Activated CD4-positive, alpha-beta T cell treated with anti-CD3 and anti-CD28 coated beads, Interleukin-2, amount 50 U/mL, for 48 hours (primary cell): ENCODE measurements at regions not wholly inside any gene's neighbourhood (a gene's known extent, or its start where the extent isn't known, plus 50 kb on each side); places are given as distances from the start of the nearest gene placed in this dataset.
"Not testable (repeated sequence)": the region's sequence is repeated elsewhere in the genome, so short reads cannot be mapped to it uniquely, and the experiment has no call there.

Experiments used
- DNase-seq, 2 experiments: peaks; one replicate each; pipeline ENCODE4 v3.0.0-alpha.2; 2020

DNA sequence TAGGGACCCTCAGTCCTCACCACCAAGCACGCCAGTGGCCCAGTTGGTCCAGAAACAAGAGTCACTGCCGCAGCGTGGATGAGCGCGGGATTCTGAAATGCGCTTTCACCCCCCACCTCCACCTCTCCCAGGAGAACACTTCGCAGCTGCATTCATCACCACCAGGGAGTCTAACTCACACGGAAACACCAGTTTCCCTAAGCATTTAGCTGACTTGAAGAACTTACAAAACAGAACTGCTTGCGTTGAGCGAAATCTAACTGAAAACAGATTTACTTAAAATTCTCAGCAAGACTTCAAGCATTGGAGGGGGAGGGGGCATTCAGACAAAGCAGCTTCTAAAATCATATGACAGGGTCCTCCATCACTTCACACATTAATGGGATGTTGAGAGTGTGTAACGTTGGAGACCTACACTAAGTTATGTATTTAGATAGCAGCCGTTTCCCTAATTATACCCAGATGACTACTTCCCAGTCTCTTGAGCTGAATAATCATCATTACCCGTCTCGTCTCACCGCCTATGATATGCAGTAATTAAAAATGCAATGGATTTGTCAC, 258.2 kb upstream of the IRS2 start:
- no peak for DNase-seq

DNA sequence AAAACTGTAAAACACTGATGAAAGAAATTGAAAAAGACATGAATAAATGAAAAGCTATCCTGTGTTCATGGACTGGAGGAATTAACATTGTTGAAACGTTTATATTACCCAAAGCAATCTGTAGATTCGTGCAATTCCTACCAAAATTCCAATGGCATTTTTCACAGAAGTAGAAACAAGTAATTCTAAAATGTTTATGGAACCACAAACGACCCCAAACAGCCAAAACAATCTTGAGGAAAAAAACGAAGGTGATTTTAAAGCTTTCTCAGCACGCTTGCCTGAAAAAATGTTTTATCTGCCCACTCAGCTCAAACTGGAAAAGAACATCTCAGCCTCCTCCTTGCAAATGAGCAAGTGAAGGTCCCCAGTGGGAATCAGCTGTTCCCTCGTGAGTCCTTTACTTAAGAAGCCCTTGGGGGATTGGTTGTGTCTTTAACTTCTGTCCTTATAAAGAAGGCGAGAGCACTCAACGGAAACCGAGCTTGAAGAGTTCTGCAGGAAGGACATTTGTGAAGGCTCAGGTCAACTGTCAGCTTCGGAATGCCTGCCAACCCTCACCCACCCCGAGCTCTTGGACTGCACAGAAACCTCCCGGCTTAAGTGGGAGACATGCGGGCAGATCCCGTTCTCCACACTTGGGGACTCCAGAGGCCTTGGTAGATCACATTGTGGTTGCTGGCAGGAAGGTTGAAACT, 256.0 kb upstream of the IRS2 start:
- DNase-seq, result no peak

DNA sequence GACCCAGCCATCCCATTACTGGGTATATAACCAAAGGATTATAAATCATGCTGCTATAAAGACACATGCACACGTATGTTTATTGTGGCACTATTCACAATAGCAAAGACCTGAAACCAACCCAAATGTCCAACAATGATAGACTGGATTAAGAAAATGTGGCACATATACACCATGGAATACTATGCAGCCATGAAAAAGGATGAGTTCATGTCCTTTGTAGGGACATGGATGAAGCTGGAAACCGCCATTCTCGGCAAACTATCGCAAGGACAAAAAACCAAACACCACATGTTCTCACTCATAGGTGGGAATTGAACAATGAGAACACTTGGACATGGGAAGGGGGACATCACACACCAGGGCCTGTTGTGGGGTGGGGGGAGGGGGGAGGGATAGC, 255.3 kb upstream of the IRS2 start:
- DNase-seq, result not testable (repeated sequence)

DNA sequence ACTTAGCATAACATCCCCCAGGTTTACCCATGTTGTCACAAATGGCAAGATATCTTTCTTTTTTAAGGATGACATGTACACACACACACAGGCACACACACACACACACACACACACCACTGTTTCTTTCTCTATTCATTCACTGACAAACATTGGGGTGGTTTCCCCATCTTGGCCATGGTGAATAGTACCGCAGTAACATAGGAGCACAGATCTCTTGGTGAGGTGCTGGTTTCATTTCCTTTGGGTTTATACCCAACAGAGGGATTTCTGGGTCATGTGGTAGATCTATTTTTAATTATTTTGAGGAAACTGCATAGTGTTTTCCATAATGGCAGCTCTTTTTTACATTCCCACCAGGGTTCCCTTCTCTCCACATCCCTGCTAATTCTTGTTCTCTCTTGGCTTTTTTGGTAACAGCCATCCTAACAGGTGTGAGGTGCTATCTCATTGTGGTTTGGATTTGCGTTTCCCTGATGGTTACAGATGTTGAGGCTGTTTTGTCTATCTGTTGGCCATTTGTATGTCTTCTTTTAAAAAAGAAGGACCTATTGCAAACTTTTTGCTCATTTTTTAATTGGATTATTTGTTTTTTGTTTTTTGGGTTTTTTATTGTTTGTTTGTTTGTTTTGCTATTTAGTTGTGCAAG, 251.7 kb upstream of the IRS2 start:
- no peak for DNase-seq

DNA sequence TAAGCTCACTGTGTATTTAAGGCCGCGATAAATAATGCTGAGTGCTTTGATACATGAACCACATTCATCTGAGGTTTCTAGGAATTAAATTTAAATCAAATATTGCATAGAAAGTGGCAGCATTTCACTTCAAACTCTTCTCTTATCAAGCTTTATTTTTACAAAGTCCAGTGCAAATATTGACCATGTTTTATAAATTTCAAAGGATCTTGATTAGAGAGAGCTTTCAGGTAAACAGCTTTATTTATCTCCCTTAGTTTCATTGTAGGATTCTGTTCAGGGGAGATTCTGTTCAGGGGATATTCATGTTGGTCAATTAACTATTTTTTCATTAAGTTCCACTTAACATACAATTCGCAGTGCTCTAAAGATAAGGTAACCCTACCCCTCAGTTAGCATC, 249.7 kb upstream of the IRS2 start:
- DNase-seq, result no peak

DNA sequence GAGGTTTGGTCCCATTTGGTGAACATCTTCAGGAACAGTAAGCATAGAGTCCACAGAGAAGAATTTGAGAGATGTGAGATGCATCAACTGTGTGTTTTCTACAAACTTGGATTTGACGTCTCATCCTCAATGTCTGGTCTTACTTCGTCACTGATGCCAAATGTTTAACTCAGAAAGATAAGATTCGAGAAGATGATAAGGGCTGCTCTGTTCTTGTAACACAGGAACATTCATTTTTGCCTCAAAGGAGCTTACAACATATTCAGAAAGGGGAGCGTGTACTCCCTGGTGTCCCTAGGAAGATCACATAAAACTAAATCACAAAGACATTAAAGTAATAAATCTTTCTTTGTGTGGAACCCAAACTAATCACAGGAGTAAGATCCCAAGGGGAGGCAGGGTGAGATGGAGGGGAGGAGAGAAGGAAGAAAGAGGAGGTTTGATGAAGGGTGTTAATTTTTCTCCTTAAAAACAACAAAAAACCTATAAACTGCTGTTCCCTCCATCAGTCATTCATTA, 247.7 kb upstream of the IRS2 start:
- DNase-seq, result no peak

DNA sequence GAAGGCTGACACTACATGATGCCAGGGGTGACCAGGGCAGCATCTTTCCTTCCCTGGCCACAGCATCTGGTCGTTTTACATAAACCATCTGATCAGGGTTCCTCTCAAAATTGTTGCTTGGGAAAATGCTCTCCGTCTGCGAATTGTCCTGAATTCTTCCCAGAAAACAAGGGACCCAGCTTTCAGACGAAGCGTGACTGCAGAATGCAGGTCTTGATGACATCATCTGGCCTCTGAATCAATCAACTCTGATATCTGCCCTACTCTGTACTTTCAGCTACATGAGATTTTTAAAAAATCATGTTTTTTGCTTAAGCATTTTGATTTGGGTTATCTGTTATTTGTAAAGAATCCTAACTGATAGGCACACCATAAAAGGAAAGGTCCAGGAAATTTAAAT, 246.6 kb upstream of the IRS2 start:
- DNase-seq, result no peak

DNA sequence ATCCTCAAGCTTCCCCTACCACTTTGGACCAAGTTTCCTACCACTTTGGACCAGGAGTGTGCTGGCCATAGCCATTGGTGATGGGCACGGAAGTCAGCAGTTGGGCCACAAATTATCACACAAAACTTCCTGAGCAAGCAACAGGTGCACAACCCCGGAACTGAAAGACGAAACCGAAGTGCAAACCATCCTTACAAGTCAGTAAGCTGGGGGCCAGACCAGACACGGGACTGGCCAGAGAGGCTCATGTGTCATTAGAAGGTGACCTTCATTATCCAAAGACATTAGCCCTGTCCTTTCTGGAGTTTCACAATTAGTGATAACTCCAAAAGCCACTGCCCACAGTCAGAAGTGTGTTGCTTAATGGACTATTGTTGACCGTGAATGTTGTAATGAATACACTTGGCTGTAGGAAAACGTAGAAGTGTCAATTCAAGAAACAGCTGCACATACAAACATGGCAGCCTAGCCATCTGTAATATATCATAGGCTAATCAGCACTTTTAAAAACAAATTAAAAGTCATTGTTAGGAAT, 244.1 kb upstream of the IRS2 start:
- DNase-seq, result no peak

DNA sequence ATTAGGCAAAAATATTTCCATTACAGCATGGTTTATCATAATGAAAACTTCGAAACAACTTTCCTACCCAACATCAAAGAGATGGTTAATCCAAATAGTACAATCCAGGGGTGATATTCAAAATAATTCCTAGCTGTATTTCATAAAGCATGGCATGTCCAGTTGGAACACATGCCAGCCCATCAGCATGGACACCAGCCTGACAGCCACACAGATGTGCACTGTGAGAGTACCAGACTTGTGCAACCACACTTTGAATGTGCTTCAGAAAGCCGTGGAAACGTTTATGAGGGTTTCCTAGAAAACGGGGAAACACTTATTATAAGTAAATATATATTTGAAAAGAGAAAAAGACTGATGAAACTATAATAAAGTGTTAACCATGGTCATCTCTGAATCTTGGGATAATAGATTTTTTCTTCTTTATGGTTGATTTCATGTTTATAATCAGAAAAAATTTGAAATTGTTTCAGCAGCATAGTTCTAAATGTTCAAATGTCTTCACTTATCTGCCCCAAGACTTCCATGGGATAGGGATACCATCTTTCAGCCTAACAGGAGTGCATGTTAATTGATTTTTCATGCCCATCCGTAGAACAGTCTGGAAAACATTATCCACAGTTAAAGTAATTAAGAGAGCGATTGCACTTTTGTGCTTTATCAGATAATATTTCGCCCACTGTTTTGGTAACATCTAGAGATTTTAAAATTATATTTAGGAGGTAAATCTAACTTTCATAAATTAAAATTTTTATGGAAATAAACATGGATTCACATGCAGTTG, 242.6 kb upstream of the IRS2 start:
- no peak for DNase-seq

DNA sequence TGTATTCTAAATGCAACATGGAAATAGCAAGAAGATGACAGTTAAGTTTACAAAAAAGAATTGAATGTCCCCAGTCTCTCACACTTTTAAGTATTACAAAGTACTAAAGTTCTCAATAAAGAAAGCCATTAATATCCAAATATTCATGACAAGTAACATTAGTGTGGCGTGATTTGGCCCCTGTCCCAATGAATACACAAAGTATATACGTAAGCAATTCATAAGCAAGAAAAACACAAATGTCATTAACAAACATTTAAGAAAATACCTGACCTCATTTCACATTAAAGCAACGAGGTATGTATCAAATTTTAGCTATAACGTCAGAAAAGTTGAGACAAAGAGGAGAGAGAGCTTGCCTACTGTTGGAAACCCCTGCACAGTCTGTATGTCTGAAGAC, 241.9 kb upstream of the IRS2 start:
- DNase-seq, result no peak

DNA sequence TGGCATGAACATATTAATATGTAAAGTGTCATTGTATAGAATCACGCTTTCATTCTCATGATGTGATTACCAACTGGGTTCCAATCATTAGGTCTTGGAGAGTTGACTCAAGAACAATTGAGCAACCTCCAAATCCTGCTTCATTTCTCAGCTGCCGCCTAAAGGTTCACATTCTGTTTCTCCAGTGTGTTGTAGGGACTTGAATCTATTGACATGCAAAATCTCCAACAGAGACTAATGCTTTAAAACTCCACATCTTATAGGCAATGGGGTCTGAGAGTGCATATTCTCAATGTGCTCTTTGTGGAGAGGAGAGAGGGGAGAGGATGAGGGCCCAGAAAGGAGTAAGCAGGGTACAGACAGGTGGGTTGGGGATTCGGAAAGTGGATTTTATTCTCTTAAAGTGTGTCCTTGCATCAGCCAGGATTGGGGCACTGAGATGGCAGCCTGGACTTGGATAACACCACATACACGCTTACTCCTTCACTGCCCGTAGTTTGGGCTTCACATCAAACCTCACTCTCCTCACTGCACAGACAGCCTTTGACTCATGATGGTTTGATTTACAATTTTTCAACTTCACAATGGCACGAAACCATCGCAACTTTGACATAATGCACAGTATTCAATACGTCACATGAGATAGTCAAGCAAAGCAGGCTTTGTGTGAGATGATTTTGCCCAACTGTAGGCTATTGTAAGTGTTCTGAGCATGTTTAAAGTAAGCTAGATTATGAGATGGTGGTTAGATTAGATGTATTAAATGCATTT, 241.3 kb upstream of the IRS2 start:
- DNase-seq, result no peak

DNA sequence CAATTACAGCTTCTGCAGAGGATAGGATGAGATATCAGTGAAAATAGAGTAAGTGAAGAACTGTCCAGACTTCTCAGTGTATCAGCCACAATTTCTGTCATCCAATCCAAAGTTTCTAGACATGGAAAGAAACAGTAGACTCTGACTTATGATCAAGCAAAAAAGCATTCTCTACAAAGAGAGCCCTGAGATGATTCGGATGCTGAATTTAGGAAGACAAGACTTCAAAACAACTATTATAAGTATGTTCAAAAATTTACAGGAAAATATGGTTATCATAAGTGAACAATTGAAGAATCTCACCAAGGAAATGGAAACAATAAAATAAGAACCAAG, 238.2 kb upstream of the IRS2 start:
- no peak for DNase-seq

DNA sequence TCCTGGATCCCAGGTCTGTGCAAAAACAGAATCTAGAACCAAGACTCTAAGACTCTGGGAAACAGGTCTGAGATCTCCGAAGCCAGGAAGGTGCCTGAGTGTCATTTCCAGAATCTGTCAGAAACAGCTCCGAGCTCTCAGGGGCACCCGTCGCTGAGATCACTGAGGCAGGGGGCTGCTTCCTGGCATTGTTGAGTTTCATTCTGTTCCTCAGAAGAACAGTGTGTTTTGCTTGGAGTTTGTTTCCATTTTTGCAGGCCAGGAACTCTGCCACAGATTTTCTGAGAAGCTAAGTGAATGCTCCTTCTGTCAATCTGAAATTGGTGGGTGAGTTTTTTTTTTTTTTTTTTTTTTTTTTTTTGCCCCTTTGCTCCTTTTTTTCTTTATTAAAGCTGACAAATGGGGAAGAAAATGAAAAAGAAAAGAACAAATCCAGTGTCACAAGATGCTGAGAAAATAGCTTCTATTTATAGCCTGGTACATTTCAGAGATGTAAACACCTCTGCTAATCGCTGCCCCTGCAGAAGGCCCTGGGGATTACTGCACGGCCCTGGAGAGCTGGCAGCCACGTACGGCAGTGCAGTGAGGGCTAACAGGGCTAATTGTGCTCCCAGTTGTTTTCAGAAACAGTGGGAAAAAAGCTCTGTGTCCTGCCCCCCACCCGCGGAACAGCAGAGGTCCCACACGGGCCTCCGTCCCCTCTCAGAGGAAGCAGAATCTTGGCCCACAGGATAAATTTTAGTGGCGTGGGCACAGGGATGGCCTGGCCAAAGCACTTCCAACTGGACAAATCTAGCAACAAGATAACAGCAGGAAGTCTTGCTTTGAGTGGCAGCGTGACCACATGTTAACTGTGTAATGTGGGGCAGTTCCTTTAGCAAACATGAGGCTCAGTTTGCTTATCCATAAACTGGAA, 237.6 kb upstream of the IRS2 start:
- DNase-seq, result no peak

DNA sequence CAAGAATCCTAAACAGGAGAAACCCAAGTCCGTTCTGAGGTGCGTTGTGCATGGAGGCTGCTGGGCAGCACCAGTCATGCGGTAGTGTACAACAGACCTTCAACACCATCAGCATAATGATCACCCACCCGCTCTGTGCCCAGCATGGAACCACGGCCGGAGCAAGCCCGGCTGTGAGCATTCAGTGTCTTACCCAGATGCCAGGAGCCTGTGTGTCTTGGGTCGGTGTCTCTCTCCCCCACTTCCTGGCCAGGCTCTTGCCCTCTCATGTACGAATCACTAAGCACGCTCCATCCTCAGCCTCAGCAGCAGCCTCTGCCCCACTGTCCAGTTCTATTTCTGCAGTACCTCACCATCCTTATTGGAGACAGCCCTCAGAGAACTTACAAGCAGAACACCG, 231.6 kb upstream of the IRS2 start:
- no peak for DNase-seq

DNA sequence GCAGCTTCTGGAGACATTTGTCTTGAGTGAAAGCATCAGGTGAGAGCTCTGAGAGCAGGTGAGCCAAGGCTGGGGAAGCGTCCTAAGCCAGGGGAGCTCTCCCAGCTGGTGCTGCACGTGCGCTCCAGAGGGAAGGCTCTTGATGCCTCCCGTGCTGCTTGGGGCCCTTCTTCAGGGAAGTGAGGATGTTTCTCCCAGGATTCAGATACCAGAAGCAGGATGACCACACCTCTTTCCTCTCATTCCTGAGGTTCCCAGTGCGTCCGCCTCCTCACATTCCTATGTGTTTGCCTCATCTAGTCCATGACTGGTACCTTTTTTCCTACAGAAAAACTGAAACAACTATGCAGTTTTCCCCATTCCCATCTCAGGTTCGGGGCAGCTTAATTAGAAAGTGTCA, 231.0 kb upstream of the IRS2 start:
- no peak for DNase-seq

DNA sequence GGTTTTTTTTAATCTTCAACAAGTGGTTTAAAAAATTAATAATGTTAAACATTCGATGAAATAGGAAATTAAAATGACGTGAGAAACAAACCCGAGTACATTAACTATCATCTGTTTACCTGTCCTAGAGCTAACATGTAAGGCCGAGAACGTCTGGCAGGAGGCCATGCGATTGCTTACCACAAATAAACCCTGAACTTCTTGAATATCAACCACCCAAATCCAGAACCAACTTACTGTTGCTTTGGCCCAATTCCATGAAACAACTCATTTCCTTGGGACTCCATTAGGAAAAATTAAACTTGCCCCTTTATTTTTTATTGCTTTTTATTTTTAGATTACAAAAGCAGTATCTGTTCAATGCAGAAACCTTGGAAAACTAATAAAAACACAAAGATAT, 228.9 kb upstream of the IRS2 start:
- no peak for DNase-seq

DNA sequence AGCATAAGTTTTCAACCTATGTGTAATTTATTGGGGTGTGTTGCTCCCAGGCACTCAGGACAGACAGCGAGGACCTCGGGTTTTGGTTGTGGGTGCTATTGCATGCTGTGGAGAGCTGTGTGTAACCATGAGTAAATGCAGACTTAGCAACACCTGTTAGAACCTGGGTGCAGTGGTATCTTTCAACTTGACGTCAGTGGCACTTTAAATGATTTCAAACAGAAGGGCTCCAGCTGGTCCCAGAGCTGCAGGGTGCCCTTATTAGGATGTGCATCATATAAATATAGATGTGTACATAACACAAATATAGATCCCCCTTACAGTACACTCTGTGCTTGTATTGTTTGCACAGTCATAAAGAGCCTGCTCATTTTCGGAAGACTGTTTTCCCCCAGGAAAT, 228.3 kb upstream of the IRS2 start:
- DNase-seq, result no peak

DNA sequence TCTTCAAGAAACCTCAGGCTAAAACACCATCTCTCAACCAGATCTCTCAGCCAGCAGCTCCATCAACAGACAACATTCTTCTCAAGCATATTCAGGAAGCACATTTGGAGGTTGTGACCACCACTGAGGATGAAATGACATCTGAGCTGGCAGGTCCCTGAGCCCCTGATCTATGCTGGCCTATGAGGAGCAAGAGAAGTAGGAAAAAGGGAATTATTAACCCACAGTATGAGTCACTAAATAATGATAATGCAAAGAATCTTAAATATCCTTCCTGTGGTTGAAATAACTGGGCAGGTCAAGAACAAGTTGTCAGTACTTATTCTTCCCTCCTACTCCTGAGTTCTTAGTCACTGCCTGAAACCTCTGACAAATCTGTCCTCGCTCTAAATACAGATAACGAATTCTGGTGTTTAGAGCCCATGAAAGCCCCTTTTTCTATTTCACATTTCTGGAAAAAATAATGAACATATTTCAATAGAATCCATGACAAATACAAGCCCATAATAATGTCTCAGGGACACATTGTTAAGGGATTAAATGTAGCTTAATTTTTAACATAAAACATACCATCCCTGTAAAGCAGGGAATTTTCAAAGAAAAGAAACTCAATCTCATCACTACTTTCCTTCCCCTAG, 225.8 kb upstream of the IRS2 start:
- DNase-seq, result no peak

DNA sequence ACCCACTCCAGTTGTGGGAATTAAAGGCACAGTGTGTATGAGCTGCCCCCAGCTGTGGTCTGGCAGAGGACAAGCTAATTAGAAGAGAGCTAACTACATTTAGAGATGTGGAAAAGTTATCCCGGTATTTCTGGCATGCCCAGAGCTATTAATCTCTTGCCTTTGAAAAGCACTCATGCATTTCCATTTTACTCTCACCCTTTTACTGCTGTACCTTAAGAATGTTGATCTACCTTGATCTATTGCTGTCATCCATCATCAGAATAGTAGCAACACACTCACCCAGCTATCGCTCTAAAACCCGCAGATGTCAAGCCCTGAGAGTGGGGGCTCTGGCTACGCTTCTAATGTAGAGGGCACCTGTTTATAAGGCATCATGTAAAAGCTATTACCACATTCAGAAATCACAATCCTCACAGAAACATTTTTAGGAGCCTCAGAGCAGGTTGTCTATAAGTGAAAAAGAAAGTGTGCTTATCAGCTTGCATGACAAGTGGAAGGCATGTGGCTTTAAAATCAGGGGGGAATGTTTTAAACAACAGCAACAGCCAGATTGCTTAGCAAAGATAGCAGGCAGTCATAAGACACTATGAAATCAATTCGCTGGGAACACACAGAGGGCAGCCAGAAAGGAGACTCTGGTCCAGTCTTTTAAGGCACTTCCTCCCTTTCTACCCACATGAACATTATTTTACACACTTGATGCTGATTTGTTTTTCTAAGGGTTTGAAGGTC, 224.2 kb upstream of the IRS2 start:
- DNase-seq, result no peak

DNA sequence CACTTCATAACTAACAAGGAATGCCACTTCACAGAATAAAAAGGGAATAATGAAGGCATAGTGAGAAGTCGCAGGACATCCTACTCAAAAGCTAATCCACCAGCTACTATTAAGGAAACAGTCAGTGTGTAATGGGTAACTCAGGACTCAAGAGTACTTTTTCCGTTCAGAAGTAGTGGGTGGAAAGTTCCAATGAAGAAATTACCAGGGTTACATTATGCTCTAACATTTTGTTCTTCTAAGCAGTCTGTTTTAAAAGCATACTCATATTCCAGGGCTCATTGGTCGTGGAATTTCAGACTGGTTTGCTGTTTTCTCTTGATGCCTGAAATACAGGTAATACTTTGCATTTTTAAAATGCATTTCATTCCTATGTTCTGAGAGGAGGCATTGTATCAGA, 222.4 kb upstream of the IRS2 start:
- no peak for DNase-seq
